Testis (tissue), 2 donors: ENCODE measurements at regions not wholly inside any gene's neighbourhood (a gene's known extent, or its start where the extent isn't known, plus 50 kb on each side); places are given as distances from the start of the nearest gene placed in this dataset.

Experiments used
- CTCF ChIP-seq, 3 experiments: fragments of 450-650 bp in 2 of 3; fragments of 200-600 bp in 1 of 3; sonication (generic) in 1 of 3; IDR thresholded peaks; one replicate each; pipeline ENCODE4 v1.5.1; 2016 to 2019; ENCODE audit warnings: antibody characterized with exemption in 3 of 3, mild to moderate bottlenecking in 2 of 3, moderate library complexity in 1 of 3
- POLR2A ChIP-seq: fragments of 450-650 bp; IDR thresholded peaks from one replicate; pipeline ENCODE4 v1.6.1; 2017; ENCODE audit warnings: antibody characterized with exemption, mild to moderate bottlenecking, moderate library complexity

GRCh38 chr18:6509417-6509816 is 94.7 kb upstream of the L3MBTL4 start:
- TF ChIP-seq CTCF (IDR thresholded peaks at IDR 0.05) (no peak), POLR2A (no peak)
